ENCODE measurements at regions not wholly inside any gene's neighbourhood (a gene's known extent, or its start where the extent isn't known, plus 50 kb on each side); places are given as distances from the start of the nearest gene placed in this dataset.
A peak's percentile ranks its signal among the peaks of the same experiment; 100 is the strongest.

GRCh38 chr12:124437617-124438436 is 129.6 kb downstream of the NCOR2 start:
- DNase-seq (ENCODE audit: low spot score), result no peak
- in situ Hi-C loops (cut with HindIII; ENCODE audit: low sequenced_read_pairs), result no loop called here

DNA sequence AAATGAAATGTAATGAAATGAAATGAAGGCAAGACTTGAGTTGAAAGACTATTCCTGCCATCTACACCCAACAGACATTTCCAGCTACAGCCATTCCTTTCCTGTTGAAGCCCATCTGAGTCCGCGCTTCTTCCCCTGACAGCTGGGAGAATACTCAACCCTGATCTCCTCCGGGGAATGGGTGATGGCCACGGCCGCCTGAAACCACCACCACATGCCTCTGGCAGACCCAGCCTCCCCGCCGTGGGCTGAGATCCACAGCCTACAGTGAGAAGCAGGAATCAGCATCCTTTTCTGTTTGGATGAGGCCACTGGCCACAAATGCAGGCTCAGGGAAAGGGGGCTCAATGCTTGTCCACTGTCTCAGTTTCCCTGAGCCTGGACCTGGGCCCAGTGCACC is 130.3 kb downstream of the NCOR2 start:
- DNase-seq (ENCODE audit: low spot score), result no peak
- in situ Hi-C loops (cut with HindIII; ENCODE audit: low sequenced_read_pairs), result no loop called here

- in situ Hi-C loops (cut with HindIII; ENCODE audit: low sequenced_read_pairs), result no loop called here
- DNase-seq (ENCODE audit: low spot score), result no peak
Observed at GRCh38 chr12:124436366-124436765, 131.0 kb downstream of the NCOR2 start.

GRCh38 chr12:124435806-124436345 is 131.5 kb downstream of the NCOR2 start:
- in situ Hi-C loops (cut with HindIII; ENCODE audit: low sequenced_read_pairs), result no loop called here
- DNase-seq (ENCODE audit: low spot score), result no peak

- DNase-seq (ENCODE audit: low spot score), result no peak
- in situ Hi-C loops (cut with HindIII; ENCODE audit: low sequenced_read_pairs), result no loop called here
Observed at GRCh38 chr12:124434951-124435805, 132.2 kb downstream of the NCOR2 start.

GRCh38 chr12:124434354-124434753 is 133.1 kb downstream of the NCOR2 start:
- DNase-seq (ENCODE audit: low spot score), result no peak
- in situ Hi-C loops (cut with HindIII; ENCODE audit: low sequenced_read_pairs), result no loop called here

DNA sequence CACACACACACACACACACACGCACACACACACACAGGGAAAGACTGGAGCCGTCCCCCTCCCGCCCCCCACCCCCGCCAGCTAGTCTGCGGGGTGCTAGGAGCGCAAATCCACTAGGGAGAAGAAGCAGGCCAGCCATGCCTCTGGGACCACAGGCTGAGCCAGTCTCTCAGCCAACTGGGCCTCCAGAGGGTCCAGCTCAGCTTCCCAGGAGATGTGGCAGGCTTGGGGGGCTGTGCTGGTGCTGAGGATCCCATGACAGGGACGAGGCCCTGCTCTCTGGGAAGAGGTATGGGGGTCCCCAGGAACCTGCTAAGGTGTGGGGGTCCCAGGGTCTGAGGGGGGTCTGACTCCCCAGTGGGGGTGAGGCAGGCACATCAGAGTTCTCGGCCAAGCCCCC is 133.5 kb downstream of the NCOR2 start:
- DNase-seq (ENCODE audit: low spot score), result no peak
- in situ Hi-C loops (cut with HindIII; ENCODE audit: low sequenced_read_pairs), result no loop called here

DNA sequence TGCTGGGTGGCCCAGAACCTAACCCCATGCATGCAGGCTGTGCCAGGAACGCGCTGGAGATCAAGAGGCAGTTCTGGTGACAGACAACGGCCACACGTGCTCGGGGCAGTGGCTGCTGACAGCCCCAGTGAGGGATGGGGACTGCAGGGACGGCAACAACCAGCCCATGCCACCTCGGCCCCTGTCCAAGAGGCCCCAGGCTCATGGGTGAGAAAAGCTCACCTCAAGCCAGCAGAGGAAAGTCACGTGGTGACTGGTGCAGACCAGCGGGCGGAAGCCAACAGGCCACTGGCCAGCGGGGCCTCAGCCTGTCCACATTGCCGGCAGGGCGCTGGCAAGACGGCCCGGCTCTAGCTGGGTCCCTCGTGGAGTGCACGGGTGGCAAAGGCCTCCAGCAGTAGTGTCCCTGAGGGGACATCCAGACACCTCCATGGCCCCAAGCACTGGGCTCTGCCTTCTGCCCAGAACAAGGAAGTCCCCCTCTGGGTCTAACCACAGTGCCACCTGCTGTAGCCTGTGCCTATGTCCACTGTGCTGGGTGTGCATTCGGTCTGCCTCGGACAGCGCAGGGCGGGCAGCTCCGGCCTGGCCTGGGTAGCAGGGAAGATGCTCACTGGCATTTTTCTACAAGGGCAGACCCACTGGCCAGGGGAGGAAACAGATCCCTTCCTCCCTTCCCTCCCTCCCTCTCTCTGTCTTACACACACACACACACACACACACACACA is 134.1 kb downstream of the NCOR2 start:
- peak; percentile 71 for DNase-seq (ENCODE audit: low spot score)
- in situ Hi-C loops (cut with HindIII; ENCODE audit: low sequenced_read_pairs), result no loop called here

GRCh38 chr12:124432376-124432775 is 135.0 kb downstream of the NCOR2 start:
- DNase-seq (ENCODE audit: low spot score), result no peak
- in situ Hi-C loops (cut with HindIII; ENCODE audit: low sequenced_read_pairs), result no loop called here

GRCh38 chr12:124431971-124432370 is 135.4 kb downstream of the NCOR2 start:
- no peak for DNase-seq (ENCODE audit: low spot score)
- in situ Hi-C loops (cut with HindIII; ENCODE audit: low sequenced_read_pairs), result no loop called here

GRCh38 chr12:124430491-124430890 is 135.6 kb downstream of the RFLNA start:
- in situ Hi-C loops (cut with HindIII; ENCODE audit: low sequenced_read_pairs), result no loop called here
- no peak for DNase-seq (ENCODE audit: low spot score)

GRCh38 chr12:124429535-124429934 is 134.6 kb downstream of the RFLNA start:
- in situ Hi-C loops (cut with HindIII; ENCODE audit: low sequenced_read_pairs), result no loop called here
- DNase-seq (ENCODE audit: low spot score), result no peak

GRCh38 chr12:124428792-124429281 is 133.9 kb downstream of the RFLNA start:
- DNase-seq (ENCODE audit: low spot score), result no peak
- in situ Hi-C loops (cut with HindIII; ENCODE audit: low sequenced_read_pairs), result no loop called here

DNA sequence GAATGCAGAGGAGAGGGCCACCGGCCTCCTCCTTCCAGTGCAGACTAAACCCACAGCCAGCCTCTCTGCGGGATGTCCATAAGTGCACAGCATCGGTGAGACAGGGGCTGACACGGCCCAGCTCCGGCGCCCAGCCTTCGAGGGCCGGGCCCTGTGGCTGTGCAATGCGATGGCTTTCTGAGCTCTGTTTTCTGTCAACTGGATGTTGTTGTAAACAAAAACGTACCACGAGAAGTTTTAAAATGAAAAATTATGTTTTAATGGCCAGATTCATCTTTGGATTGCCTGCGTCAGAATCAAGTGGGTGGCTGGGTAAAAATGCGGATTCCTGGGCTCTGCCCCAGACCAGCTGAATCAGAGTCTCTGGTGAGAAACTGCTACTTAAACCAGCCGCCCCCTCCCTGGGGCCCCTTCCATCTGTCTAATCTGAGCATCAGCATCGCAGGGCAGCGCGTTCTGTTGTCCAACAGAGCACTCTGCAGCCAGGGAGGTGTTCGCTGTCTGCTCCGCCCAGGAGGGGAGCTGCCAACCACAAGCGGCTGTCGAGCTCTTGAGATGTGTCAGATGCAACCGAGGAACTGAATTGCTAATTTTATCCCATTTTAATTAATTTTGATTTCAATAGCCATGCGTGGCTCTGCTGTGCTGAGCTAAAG is 133.4 kb downstream of the RFLNA start:
- peak; percentile 69 for DNase-seq (ENCODE audit: low spot score)
- in situ Hi-C loops (cut with HindIII; ENCODE audit: low sequenced_read_pairs), result no loop called here

DNA sequence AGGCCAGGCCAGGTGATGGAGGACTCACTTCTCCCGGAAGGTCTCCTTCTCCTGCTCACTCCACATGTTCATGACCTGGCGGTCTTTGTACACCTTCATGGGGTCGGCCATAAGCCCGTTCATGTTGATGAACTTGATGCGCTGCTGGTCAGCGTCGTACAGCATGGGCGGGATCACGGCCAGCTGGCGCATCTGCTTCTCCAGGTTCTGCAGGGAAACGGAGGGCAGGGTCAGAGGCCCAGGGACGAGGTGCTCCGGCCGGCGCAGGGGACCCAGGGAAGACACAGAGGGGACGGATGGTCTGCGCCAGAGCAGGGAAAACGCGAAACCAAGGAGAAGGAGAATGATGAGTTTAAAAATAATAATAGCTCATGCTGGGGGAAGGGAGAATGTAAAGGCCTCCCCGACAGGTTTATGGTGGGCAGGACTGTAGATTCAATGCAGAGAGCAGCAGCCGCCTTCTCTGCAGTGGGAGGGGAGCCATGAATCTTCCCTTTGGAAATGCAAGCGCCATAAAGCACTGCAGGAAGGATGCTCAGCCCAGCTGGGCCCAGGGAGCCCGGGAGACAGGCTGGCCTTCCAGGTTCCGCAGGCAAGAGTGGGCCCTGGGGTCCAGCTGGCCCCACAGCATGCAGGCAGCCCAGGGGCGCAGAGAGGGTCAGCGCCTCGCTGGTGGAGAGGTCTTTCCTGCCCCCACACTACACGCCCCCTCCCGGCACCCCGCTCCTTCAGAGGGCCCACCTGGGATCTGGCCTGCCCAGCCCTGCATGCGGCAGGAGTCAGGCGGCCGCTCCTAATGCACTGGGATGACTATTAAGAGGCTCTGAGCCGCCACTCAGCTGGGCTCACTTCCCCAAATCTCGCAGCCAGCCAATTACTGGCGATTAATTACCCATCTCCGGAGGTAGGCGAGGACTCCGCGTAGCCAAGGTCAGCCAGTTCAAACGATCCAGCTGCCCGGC is 132.0 kb downstream of the RFLNA start:
- DNase-seq (ENCODE audit: low spot score), result no peak
- in situ Hi-C loops (cut with HindIII; ENCODE audit: low sequenced_read_pairs), result no loop called here

DNA sequence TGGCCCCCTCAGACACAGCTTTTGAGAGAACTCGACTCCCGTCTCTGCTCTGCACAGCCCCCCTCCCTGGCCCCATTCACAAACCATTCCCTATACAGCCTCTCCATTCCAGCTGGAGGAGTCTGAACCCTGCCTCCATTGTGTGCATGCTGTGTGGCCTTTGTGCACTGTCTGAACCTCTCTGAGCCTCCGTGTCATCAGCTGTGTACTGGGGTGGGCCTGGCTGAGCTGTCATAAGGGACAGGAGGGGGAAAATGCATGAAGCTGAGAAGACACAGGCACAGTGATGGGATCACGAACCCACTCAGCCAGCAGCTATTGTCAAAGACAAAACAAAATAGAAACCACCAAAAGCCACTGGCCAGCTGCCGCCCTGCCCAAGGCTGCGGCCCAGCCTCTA is 130.8 kb downstream of the RFLNA start:
- in situ Hi-C loops (cut with HindIII; ENCODE audit: low sequenced_read_pairs), result no loop called here
- no peak for DNase-seq (ENCODE audit: low spot score)

DNA sequence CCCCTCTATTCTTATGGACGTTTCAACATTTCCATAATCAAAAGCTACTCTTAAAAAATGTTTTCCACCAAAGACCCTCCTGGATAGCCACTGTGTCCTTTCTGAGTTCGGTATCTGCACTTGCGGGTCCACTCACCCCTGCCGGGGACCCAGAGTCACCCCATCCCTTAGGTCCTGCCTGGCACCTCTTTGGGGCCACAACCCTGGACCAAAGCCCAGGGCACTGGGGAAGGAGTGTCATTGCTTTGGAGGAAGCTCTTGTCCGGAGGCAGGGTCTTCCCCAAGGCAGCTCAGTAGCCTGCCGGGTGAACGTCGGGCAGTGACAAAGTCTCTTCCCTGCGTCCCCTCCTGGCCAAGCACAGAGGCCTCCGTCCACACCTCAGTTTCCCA is 129.6 kb downstream of the RFLNA start:
- no peak for DNase-seq (ENCODE audit: low spot score)
- in situ Hi-C loops (cut with HindIII; ENCODE audit: low sequenced_read_pairs), result no loop called here

Data from G401 (cell line).